ENCODE measurements at regions not wholly inside any gene's neighbourhood (a gene's known extent, or its start where the extent isn't known, plus 50 kb on each side); places are given as distances from the start of the nearest gene placed in this dataset.

GRCh38 chr14:33871394-33871793, 79.5 kb downstream of the EGLN3 start:
- DNase-seq, result no peak

GRCh38 chr14:33866425-33867088, 84.3 kb downstream of the EGLN3 start:
- DNase-seq, result no peak

- no peak for DNase-seq
These were observed 88.5 kb downstream of the EGLN3 start for GRCh38 chr14:33862261-33862802.

- DNase-seq, result no peak
These were observed 91.6 kb downstream of the EGLN3 start for GRCh38 chr14:33859306-33859705.

- no peak for DNase-seq
These were observed 93.2 kb downstream of the EGLN3 start for GRCh38 chr14:33857650-33858049.

- peak; percentile 72 for DNase-seq
These were observed 95.2 kb downstream of the EGLN3 start for GRCh38 chr14:33855672-33856071.

Data from NCI-H524 treated with DMSO at 0.1 percent for 48 hours (cell line).